Calu3 (cell line): ENCODE measurements at regions not wholly inside any gene's neighbourhood (a gene's known extent, or its start where the extent isn't known, plus 50 kb on each side); places are given as distances from the start of the nearest gene placed in this dataset.

Experiments
- BruUV-seq: library from RNA; stranded (reverse); fragments of 400-500 nt; replicated peaks from 2 replicates; lab custom pipeline; 2021; lab: Mats Ljungman, UMichigan
- CTCF ChIA-PET: fragments of 300-600 bp; sonication (Branson Sonifier 250); formaldehyde crosslinking; loops from one replicate; lab custom pipeline; 2022; ENCODE audit warnings: antibody characterized with exemption; lab: Charles Lee
- DNase-seq: peaks from one replicate; pipeline ENCODE4 v3.0.0; 2022
- H3K27ac Mint-ChIP-seq: one replicate; pipeline ENCODE4 v1.8.0; 2022; ENCODE audit warnings: mixed read lengths; ENCODE audit not compliant: unreplicated experiment
- H3K27me3 Mint-ChIP-seq: one replicate; pipeline ENCODE4 v1.8.0; 2022; ENCODE audit warnings: mixed read lengths; ENCODE audit not compliant: unreplicated experiment
- H3K36me3 Mint-ChIP-seq: one replicate; pipeline ENCODE4 v1.8.0; 2022; ENCODE audit warnings: mild to moderate bottlenecking, moderate library complexity, mixed read lengths; ENCODE audit not compliant: insufficient read depth, unreplicated experiment
- H3K4me1 Mint-ChIP-seq: one replicate; pipeline ENCODE4 v1.8.0; 2022; ENCODE audit warnings: mild to moderate bottlenecking, low read depth, mixed read lengths; ENCODE audit not compliant: unreplicated experiment
- H3K4me3 Mint-ChIP-seq: one replicate; pipeline ENCODE4 v1.8.0; 2022; ENCODE audit warnings: mild to moderate bottlenecking, low read depth, moderate library complexity, mixed read lengths; ENCODE audit not compliant: unreplicated experiment
- H3K9me3 Mint-ChIP-seq: one replicate; pipeline ENCODE4 v1.8.0; 2022; ENCODE audit warnings: low read depth, mixed read lengths; ENCODE audit not compliant: unreplicated experiment
- CTCF ChIP-seq: fragments of 200-600 bp; IDR thresholded peaks from one replicate; pipeline ENCODE4 v1.8.0; 2022; ENCODE audit warnings: antibody characterized with exemption; ENCODE audit not compliant: unreplicated experiment
- intact Hi-C: fragments of 100-400 bp; cut with micrococcal nuclease; formaldehyde crosslinking; loops from one replicate; pipeline ENCODE4 v1.10.0; 2022; ENCODE audit not compliant: unreplicated experiment

GRCh38 chr10:108378779-108379178 lies 1214.3 kb upstream of the SORCS1 start:
- no peaks in the 10 kb centered on the region for H3K36me3 Mint-ChIP-seq
- no peak overlapping the region for H3K4me3 Mint-ChIP-seq
- TF ChIP-seq CTCF, result no peak
- no TSS peak for BruUV-seq
- no peaks in the 10 kb centered on the region for H3K4me1 Mint-ChIP-seq
- no peak overlapping the region for H3K27ac Mint-ChIP-seq
- CTCF ChIA-PET, result no interaction called here
- intact Hi-C loops, result no loop called here
- peaks cover 2% of the 10 kb centered on the region for H3K9me3 Mint-ChIP-seq
- H3K27me3 Mint-ChIP-seq, result no peaks in the 10 kb centered on the region
- no peak for DNase-seq

DNA sequence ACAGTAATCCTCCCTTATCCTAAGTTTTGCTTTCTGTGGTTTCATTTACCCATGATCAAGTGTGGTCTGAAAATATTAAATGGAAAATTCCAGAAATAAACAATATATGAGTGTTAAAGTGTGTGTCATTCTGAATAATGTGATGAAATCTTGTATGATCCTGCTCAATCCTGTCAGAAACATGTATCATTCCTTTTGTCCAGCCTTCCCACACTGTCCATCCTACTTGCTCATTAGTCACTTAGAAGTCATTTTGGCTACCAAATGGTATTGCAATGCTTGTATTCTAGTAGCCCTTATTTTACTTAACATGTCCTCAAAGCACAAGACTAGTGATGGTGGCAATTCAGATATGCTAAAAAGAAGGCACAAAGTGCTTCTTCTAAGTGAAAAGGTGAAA lies 1211.2 kb upstream of the SORCS1 start:
- DNase-seq, result no peak
- BruUV-seq, result no TSS peak
- intact Hi-C loops, result no loop called here
- Mint-ChIP-seq H3K36me3 (no peaks in the 10 kb centered on the region), H3K4me3 (no peak overlapping the region), H3K27me3 (no peaks in the 10 kb centered on the region), H3K4me1 (no peaks in the 10 kb centered on the region), H3K27ac (no peak overlapping the region), H3K9me3 (peaks cover 2% of the 10 kb centered on the region)
- CTCF ChIA-PET, result no interaction called here
- no peak for TF ChIP-seq CTCF

GRCh38 chr10:108374991-108375390 lies 1210.5 kb upstream of the SORCS1 start:
- no peaks in the 10 kb centered on the region for H3K36me3 Mint-ChIP-seq
- DNase-seq, result no peak
- TF ChIP-seq CTCF, result no peak
- no peaks in the 10 kb centered on the region for H3K4me1 Mint-ChIP-seq
- H3K4me3 Mint-ChIP-seq, result no peak overlapping the region
- no peak overlapping the region for H3K27ac Mint-ChIP-seq
- no peaks in the 10 kb centered on the region for H3K27me3 Mint-ChIP-seq
- CTCF ChIA-PET, result no interaction called here
- peaks cover 2% of the 10 kb centered on the region for H3K9me3 Mint-ChIP-seq
- intact Hi-C loops, result no loop called here
- BruUV-seq, result no TSS peak

DNA sequence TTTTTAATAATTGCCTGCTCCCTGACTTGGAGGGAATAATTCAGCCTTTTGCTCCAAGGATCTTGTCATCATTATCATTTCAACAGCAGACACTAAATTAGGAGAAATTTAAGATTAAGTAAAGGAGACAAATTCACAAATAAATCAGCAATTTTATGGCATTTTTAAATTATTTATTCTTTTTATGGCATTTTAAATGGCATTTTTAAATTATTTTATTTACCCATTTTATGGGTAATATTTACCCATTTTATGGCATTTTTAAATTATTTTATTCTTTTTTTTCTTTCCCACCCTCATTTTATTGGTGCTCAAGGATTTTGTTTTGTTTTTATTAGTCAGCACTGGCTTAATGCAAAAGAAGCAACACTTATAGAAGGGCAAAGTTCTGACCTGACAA lies 1201.0 kb upstream of the SORCS1 start:
- CTCF ChIA-PET, result no interaction called here
- no peak overlapping the region for H3K4me3 Mint-ChIP-seq
- BruUV-seq, result no TSS peak

More for the DNA sequence above, 1201.0 kb upstream of the SORCS1 start:
- no peaks in the 10 kb centered on the region for H3K9me3 Mint-ChIP-seq
- no peaks in the 10 kb centered on the region for H3K27me3 Mint-ChIP-seq
- no peaks in the 10 kb centered on the region for H3K4me1 Mint-ChIP-seq
- no peak overlapping the region for H3K27ac Mint-ChIP-seq
- no peaks in the 10 kb centered on the region for H3K36me3 Mint-ChIP-seq
- intact Hi-C loops, result no loop called here
- DNase-seq, result no peak
- TF ChIP-seq CTCF, result no peak
